ENCODE measurements at regions not wholly inside any gene's neighbourhood (a gene's known extent, or its start where the extent isn't known, plus 50 kb on each side); places are given as distances from the start of the nearest gene placed in this dataset.
A peak's percentile ranks its signal among the peaks of the same experiment; 100 is the strongest.

GRCh38 chr15:48046813-48047438 lies 73.9 kb upstream of the SLC24A5 start:
- DNase-seq, result no peak

- DNase-seq, result no peak
Observed at GRCh38 chr15:48049736-48050135, 71.1 kb upstream of the SLC24A5 start.

GRCh38 chr15:48052946-48053345 lies 67.8 kb upstream of the SLC24A5 start:
- DNase-seq, result no peak

- DNase-seq, result no peak
Observed at GRCh38 chr15:48058371-48058770, 62.4 kb upstream of the SLC24A5 start.

- DNase-seq, result peak; percentile 50 to 54
Observed at GRCh38 chr15:48059791-48060190, 61.0 kb upstream of the SLC24A5 start.

GRCh38 chr15:48060396-48060795 lies 60.4 kb upstream of the SLC24A5 start:
- no peak for DNase-seq

- no peak for DNase-seq
Observed at GRCh38 chr15:48061605-48062004, 59.2 kb upstream of the SLC24A5 start.

GRCh38 chr15:48062148-48062872 lies 58.5 kb upstream of the SLC24A5 start:
- no peak for DNase-seq

GRCh38 chr15:48063411-48063985 lies 57.3 kb upstream of the SLC24A5 start:
- DNase-seq, result no peak

- peak; percentile 31 to 36 for DNase-seq
Observed at GRCh38 chr15:48064421-48064820, 56.4 kb upstream of the SLC24A5 start.

- no peak for DNase-seq
Observed at GRCh38 chr15:48066456-48066855, 54.3 kb upstream of the SLC24A5 start.

All from right lung (tissue), 2 donors.